ENCODE measurements at regions not wholly inside any gene's neighbourhood (a gene's known extent, or its start where the extent isn't known, plus 50 kb on each side); places are given as distances from the start of the nearest gene placed in this dataset.
A peak's percentile ranks its signal among the peaks of the same experiment; 100 is the strongest.

- peak; percentile 61 for DNase-seq (ENCODE audit: low read depth)
Measured at GRCh38 chr9:21669701-21670100, 132.7 kb upstream of the MTAP start.

- DNase-seq (ENCODE audit: low read depth), result no peak
Measured at GRCh38 chr9:21670374-21670773, 132.1 kb upstream of the MTAP start.

DNA sequence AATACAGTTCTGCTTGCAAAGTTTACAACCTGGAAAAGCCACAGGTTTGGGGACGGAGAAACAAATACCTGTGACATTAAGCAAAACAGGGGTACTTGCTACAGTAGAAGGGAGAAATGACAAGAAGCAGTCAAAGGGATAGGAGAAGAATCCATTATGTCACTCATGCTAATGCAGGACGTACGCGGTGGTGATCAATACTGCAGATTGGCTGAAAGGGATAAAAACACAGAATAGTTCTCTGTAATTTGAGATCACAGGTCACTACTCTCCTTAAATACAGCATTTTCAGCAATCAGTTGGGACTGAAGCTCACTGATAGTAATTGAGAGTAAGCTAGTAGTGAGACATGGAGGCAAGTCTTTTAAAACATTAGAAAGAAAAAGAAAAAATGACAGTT is 130.3 kb upstream of the MTAP start:
- no peak for DNase-seq (ENCODE audit: low read depth)

GRCh38 chr9:21672761-21673160 is 129.7 kb upstream of the MTAP start:
- DNase-seq (ENCODE audit: low read depth), result no peak

DNA sequence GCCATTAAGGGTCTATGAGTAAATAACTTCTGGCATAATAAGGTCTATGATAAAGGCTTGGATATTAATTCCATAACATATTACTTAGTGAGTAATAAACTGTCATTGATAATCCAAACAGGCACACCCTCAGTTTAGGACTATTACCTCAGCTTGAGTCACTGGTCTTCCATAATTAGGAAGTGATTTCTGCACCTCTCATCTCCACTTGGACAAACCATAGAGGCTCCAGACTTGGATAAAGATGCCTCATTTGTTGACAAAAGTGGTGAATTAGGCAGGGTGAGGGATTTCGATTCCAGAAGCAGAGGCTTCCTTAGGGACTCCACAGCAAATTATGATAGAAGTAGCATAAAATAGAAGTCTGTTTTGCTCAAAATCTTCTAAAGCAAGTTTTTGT is 127.5 kb upstream of the MTAP start:
- DNase-seq (ENCODE audit: low read depth), result no peak

DNA sequence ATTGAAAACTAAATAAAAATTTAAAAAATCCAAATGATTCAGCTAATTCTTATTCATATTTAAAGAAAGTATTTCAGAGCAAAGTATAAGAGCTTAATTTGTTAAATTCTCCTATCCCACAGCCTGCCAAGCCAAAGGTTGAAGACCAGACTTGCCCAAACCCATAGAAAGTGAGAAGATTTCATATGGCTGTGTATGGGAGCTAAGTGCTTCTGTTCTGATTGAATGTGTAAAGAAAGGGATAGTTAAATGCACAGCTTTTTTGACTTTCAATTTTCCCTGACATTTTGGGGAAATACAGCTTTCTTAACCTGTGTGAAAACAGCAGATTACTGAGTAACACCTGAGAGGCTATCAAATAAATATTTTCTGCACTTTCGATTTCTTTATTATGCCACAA is 125.0 kb upstream of the MTAP start:
- DNase-seq (ENCODE audit: low read depth), result no peak

DNA sequence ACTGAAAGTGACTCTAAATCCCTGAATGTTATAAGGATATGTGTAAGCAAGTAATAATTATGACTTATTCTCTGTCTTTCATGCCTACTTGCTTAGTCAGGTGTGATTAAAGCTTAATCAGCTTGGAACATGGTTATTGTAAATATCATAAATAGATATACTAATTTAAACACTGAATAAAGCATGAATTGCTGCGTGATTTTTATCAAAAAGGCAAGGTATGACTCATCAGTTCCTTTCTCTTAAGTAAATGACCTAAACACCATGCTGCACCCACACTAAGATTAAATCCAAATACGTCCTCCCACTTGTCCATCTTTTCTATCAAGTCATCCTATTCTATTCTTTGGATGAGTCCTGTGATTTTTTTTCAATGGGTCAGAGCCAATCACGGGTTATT is 124.6 kb upstream of the MTAP start:
- no peak for DNase-seq (ENCODE audit: low read depth)

DNA sequence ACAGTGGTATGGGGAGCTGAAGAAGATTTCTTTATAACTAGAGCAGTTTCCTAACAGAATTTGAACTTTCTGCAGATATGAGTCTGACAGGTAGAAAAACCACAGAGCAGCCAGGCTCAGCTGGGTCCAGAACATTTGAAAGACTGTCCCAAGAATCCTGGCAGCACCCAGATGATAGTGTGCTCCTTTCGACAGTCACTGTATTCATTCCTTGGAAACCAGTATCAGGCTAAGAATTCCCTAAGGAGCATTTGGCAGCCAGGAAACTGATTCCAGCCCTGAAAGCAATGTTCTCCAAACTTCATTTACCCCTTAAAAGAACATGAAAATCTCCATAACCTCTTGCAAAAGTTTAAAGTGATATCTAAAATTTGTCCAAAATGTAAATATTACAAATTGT is 123.0 kb upstream of the MTAP start:
- no peak for DNase-seq (ENCODE audit: low read depth)

- no peak for DNase-seq (ENCODE audit: low read depth)
Measured at GRCh38 chr9:21680590-21680989, 121.8 kb upstream of the MTAP start.

GRCh38 chr9:21681641-21682040 is 120.8 kb upstream of the MTAP start:
- DNase-seq (ENCODE audit: low read depth), result no peak

DNA sequence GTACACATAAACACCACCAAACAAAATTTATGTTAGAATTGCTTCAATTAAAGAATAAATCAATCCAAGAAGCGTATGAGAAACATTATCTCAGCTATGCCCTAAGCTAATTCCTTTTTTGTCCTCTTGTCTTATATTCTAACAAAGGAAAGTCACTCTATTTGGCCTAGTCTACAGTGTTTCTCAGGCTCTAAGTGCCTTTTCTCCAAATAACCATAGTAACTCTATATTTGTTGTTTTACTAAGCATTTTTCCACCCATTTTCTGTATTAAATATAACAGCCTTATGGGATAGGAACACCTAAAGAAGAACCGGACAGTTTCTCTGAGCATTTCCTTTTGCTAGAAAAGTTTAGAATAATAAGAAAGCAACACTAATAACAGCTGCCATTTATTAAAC is 120.1 kb upstream of the MTAP start:
- no peak for DNase-seq (ENCODE audit: low read depth)

DNA sequence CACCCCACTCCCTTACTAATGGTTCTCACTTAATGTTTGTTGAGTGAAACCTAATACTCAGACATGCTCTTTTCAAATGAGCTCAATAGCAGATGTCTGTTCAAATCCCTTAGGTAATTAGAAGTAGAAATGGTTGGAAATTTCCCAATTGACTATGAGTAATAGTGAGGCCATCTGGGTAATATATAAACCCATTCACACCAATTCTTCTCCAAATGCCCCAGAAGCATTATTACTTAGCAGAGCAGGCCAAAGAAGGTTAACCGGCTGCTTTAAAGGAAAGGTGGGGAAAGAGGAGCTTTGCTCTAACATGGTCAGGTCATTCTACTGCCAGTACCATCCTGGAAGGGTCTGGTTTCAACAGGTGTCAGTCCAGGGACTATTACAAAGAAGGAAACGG is 119.5 kb upstream of the MTAP start:
- DNase-seq (ENCODE audit: low read depth), result no peak

GRCh38 chr9:21683484-21684175 is 118.8 kb upstream of the MTAP start:
- DNase-seq (ENCODE audit: low read depth), result no peak

DNA sequence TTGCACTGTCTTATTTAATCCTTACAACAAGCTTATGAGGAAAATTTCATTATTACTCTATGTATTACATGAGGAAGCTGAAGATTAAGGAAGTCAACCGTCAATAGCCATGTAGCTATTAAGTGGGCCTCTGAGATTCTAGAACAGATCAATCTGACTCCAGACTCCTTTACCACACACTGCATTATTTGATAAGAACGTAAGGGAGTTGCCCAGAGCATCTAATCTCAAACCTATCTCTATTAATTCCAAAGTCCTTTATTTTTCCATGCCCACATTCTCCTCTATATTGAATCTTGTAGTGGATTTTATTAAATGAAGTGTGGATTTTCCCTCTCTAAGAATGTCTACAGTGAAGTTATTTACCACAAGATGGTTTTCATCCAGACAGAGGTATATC is 118.2 kb upstream of the MTAP start:
- DNase-seq (ENCODE audit: low read depth), result no peak

- no peak for DNase-seq (ENCODE audit: low read depth)
Measured at GRCh38 chr9:21684831-21685362, 117.5 kb upstream of the MTAP start.

DNA sequence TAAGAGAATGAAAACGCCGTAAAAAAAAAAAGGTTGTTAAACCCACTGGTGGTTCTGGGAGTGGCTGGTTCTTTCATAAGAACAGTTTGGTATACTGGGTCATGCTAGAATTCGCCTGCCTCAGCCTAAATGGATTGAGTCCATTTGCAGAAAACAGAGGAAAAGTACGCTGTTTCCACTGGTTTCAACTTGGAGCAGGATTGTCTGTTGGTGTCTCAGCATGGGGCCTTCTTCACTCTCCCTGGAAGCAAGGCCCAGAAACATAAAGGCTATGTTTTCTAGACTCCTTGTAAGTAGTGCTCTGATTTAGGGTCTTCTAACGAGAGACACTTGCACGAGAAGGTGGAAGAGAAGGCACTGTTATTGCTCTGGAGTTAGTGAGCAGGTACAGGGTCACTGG is 116.9 kb upstream of the MTAP start:
- no peak for DNase-seq (ENCODE audit: low read depth)

- no peak for DNase-seq (ENCODE audit: low read depth)
Measured at GRCh38 chr9:21686738-21687137, 115.7 kb upstream of the MTAP start.

DNA sequence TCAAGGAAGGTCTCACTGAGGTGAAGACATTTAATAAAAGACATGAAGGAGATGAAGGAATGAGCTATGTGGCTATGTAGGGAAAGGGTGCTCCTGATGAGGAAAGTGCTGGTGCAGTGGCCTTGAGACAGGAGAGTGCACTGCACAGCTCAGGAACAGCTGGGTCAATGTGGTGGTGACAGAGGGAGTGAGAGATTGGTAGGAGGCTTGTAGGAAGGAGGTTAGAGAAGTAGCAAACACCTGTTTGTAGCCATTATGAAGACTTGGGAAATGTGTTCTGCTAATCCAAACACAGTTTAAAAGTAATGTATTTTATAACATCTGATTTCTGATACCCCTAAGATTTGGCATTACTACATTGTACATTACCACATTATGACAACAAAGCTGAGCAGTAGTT is 115.1 kb upstream of the MTAP start:
- no peak for DNase-seq (ENCODE audit: low read depth)

DNA sequence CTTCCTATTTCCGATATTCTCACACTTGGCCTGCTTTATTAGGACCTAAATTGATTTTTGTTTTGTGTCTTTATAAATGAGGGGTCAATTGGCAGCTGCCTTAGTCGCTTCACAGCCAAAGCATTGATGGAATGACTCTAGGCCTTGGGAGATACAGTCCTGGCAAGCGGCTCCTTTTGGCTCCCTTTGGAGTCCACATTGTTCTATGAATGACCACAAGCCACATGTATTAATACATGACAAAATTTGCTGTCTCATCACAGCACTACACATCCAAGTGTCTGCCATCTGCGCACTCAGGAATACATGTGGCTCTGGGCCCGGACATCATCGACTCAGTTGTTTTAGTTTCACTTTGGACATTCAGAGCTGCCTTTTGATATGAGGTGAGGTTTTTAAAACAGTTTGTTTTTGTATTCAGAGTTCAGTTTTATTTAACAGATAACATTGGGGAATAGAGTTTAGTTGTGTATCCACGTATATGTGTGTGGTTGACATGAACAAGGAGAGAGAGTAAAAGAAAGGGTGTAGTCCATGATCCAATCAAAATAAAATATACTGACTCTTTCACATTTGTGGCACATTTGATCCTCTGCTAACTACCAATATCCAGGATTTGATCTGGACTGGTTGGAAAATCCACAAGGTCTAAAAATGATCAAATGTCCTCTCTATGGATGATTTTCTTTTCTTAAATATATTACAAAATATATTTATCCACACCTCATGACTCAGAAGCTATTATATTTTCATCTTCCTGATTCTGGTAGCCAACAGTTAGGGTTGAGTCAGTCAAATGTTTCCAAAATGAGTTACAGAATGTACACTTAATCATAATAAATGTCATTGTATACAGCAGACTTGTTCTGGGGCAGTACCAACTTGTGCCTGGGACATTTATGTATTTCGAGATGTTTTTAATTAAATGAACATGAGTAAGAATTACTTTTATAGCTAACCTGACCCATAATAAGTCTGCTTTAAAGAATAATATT is 114.0 kb upstream of the MTAP start:
- DNase-seq (ENCODE audit: low read depth), result no peak

GRCh38 chr9:21689854-21690253 is 112.6 kb upstream of the MTAP start:
- no peak for DNase-seq (ENCODE audit: low read depth)

DNA sequence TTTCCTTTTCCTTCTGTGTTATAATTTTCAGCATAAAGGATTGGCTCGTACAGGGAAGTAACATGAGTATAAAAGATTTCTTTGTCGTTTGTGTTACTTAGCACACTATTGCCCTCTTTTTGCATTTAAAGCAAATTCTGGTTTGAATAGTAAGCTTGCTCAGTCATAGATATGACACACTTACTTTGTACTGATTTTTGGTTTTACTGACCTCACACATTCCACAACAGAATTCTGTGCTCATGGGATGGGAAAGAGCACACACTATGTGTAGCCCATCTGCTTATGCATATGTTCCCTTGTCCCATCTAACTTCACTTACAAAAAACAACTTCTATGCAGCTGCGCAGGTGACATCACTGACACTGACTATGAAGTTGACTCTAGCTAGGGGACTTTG is 111.9 kb upstream of the MTAP start:
- DNase-seq (ENCODE audit: low read depth), result no peak

DNA sequence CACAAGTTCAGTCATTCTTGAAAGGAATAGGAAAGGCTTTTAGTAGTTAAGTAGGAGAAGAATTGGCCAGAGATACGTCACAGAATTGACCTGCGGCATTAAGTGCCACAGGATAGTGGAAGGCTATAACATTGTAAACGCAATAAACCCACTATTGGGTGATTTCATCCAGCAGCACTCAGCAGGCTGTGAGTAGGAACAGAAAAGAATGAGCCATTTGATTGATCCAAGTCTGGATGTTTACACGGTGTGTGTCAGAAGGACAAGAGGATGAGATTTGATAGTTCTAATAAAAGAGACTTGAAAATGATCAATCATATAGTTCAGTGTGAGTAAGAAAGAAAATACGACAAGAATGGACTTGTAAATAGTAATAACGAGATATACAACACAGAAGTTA is 110.0 kb upstream of the MTAP start:
- DNase-seq (ENCODE audit: low read depth), result no peak

DNA sequence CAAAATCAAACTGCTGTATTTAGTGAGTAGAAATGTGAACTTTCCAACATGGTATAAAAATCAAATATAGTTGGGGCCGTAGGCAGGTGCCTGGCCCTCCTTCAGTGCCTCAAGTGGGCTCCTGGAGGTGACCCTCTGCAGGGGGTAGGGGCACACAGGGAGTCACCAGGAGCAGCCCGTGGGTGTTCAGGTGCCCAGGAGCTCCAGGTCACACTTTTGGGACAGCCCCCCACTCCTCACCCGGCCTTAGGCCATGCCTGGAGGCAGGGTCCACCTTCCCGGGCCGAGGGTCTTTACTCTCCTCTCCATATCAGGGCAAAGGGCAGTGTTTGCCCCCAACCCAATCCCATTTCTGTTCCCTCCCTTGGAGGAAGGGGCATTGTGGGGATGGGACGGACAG is 108.0 kb upstream of the MTAP start:
- DNase-seq (ENCODE audit: low read depth), result no peak

Data from forelimb muscle (tissue), 1 donor.